HAP-1 (cell line): ENCODE measurements at regions not wholly inside any gene's neighbourhood (a gene's known extent, or its start where the extent isn't known, plus 50 kb on each side); places are given as distances from the start of the nearest gene placed in this dataset.

Source experiments
- DNase-seq, 2 experiments: peaks; one replicate each; pipeline ENCODE4 v3.0.0-alpha.2; 2016 to 2020; ENCODE audit warnings: low spot score in 2 of 2
- H3K27me3 ChIP-seq: fragments of 250-450 bp; sonication (Bioruptor Pico); 2 replicates; pipeline ENCODE4 v1.5.1; 2020; ENCODE audit warnings: low read depth, mild to moderate bottlenecking, moderate library complexity
- H3K36me3 ChIP-seq: fragments of 250-450 bp; sonication (Bioruptor Pico); replicated peaks from 2 replicates; pipeline ENCODE4 v1.5.1; 2020; ENCODE audit warnings: mild to moderate bottlenecking
- H3K4me1 ChIP-seq: fragments of 250-450 bp; sonication (Bioruptor Pico); 2 replicates; pipeline ENCODE4 v1.5.1; 2020; ENCODE audit warnings: mild to moderate bottlenecking
- H3K4me3 ChIP-seq: fragments of 250-450 bp; sonication (Bioruptor Pico); 2 replicates; pipeline ENCODE4 v1.5.1; 2020; ENCODE audit warnings: mild to moderate bottlenecking, moderate library complexity
- H3K9me3 ChIP-seq: fragments of 250-450 bp; sonication (Bioruptor Pico); 2 replicates; pipeline ENCODE4 v1.5.1; 2020; ENCODE audit warnings: mild to moderate bottlenecking, moderate library complexity
- in situ Hi-C: fragments of 300-500 bp; cut with MboI; formaldehyde crosslinking; loops from 3 replicates; pipeline ENCODE4 v1.14.3; 2020; ENCODE audit warnings: low sequenced_read_pairs, inconsistent platforms, mixed read lengths

GRCh38 chr5:28770307-28770706 lies 1731.9 kb upstream of the CDH9 start:
- Histone ChIP-seq H3K4me3 (no peak overlapping the region), H3K4me1 (no peaks in the 10 kb centered on the region), H3K9me3 (no peaks in the 10 kb centered on the region), H3K36me3 (no peaks in the 10 kb centered on the region), H3K27me3 (no peaks in the 10 kb centered on the region)
- DNase-seq = no peak
- in situ Hi-C loops = no loop called here

- DNase-seq = peak; percentile 45 to 65
- in situ Hi-C loops = no loop called here
Measured at GRCh38 chr5:28766565-28767158, 1728.3 kb upstream of the CDH9 start.

GRCh38 chr5:28751396-28751795 lies 1713.0 kb upstream of the CDH9 start:
- no peaks in the 10 kb centered on the region for H3K27me3 ChIP-seq

More at GRCh38 chr5:28766565-28767158, 1728.3 kb upstream of the CDH9 start:
- Histone ChIP-seq H3K27me3 (no peaks in the 10 kb centered on the region), H3K36me3 (no peaks in the 10 kb centered on the region), H3K4me3 (no peak overlapping the region), H3K4me1 (no peaks in the 10 kb centered on the region), H3K9me3 (no peaks in the 10 kb centered on the region)

GRCh38 chr5:28750251-28750650 lies 1711.9 kb upstream of the CDH9 start:
- Histone ChIP-seq H3K9me3 (no peaks in the 10 kb centered on the region), H3K27me3 (no peaks in the 10 kb centered on the region), H3K4me1 (no peaks in the 10 kb centered on the region), H3K4me3 (no peak overlapping the region), H3K36me3 (no peaks in the 10 kb centered on the region)
- no peak for DNase-seq
- in situ Hi-C loops = no loop called here

More at GRCh38 chr5:28751396-28751795, 1713.0 kb upstream of the CDH9 start:
- no peak for DNase-seq
- H3K36me3 ChIP-seq = no peaks in the 10 kb centered on the region
- in situ Hi-C loops = no loop called here
- no peaks in the 10 kb centered on the region for H3K4me1 ChIP-seq
- no peaks in the 10 kb centered on the region for H3K9me3 ChIP-seq
- H3K4me3 ChIP-seq = no peak overlapping the region

- in situ Hi-C loops = loop anchor here (25.0 kb wide), 1 partner anchor 411 kb away; no protein-coding TSS in a partner anchor
- Histone ChIP-seq H3K4me1 (no peaks in the 10 kb centered on the region), H3K4me3 (no peak overlapping the region), H3K36me3 (no peaks in the 10 kb centered on the region), H3K9me3 (no peaks in the 10 kb centered on the region), H3K27me3 (no peaks in the 10 kb centered on the region)
- no peak for DNase-seq
Measured at GRCh38 chr5:28748446-28748845, 1710.1 kb upstream of the CDH9 start.

- in situ Hi-C loops = loop anchor here (25.0 kb wide), 1 partner anchor 406 kb away; no protein-coding TSS in a partner anchor
- DNase-seq = no peak
- no peaks in the 10 kb centered on the region for H3K4me1 ChIP-seq
- H3K9me3 ChIP-seq = no peaks in the 10 kb centered on the region
- no peaks in the 10 kb centered on the region for H3K27me3 ChIP-seq
- H3K36me3 ChIP-seq = no peaks in the 10 kb centered on the region
- H3K4me3 ChIP-seq = no peak overlapping the region
Measured at GRCh38 chr5:28743716-28744110, 1705.3 kb upstream of the CDH9 start.

GRCh38 chr5:28743025-28743715 lies 1704.8 kb upstream of the CDH9 start:
- no peak for DNase-seq
- H3K36me3 ChIP-seq = no peaks in the 10 kb centered on the region
- no peaks in the 10 kb centered on the region for H3K9me3 ChIP-seq
- H3K4me3 ChIP-seq = no peak overlapping the region
- H3K27me3 ChIP-seq = no peaks in the 10 kb centered on the region
- no peaks in the 10 kb centered on the region for H3K4me1 ChIP-seq
- in situ Hi-C loops = loop anchor here (25.0 kb wide), 1 partner anchor 406 kb away; no protein-coding TSS in a partner anchor

GRCh38 chr5:28737682-28738081 lies 1699.3 kb upstream of the CDH9 start:
- Histone ChIP-seq H3K4me3 (no peak overlapping the region), H3K27me3 (no peaks in the 10 kb centered on the region), H3K9me3 (no peaks in the 10 kb centered on the region), H3K36me3 (no peaks in the 10 kb centered on the region), H3K4me1 (no peaks in the 10 kb centered on the region)
- no peak for DNase-seq
- in situ Hi-C loops = loop anchor here (25.0 kb wide), 1 partner anchor 400 kb away; no protein-coding TSS in a partner anchor

- H3K4me3 ChIP-seq = no peak overlapping the region
- H3K36me3 ChIP-seq = no peaks in the 10 kb centered on the region
- no peak for DNase-seq
- H3K4me1 ChIP-seq = no peaks in the 10 kb centered on the region
- H3K27me3 ChIP-seq = no peaks in the 10 kb centered on the region
- in situ Hi-C loops = loop anchor here (25.0 kb wide), 1 partner anchor 400 kb away; no protein-coding TSS in a partner anchor
- no peaks in the 10 kb centered on the region for H3K9me3 ChIP-seq
Measured at GRCh38 chr5:28737222-28737621, 1698.8 kb upstream of the CDH9 start.

GRCh38 chr5:28734396-28734795 lies 1696.0 kb upstream of the CDH9 start:
- Histone ChIP-seq H3K36me3 (no peaks in the 10 kb centered on the region), H3K9me3 (no peaks in the 10 kb centered on the region), H3K4me3 (no peak overlapping the region), H3K27me3 (no peaks in the 10 kb centered on the region), H3K4me1 (no peaks in the 10 kb centered on the region)
- DNase-seq = no peak
- in situ Hi-C loops = loop anchor here (25.0 kb wide), 1 partner anchor 397 kb away; no protein-coding TSS in a partner anchor

- no peak for DNase-seq
- H3K27me3 ChIP-seq = no peaks in the 10 kb centered on the region
- H3K4me1 ChIP-seq = no peaks in the 10 kb centered on the region
- in situ Hi-C loops = loop anchor here (25.0 kb wide), 1 partner anchor 392 kb away; no protein-coding TSS in a partner anchor
- H3K9me3 ChIP-seq = no peaks in the 10 kb centered on the region
- H3K36me3 ChIP-seq = no peaks in the 10 kb centered on the region
- H3K4me3 ChIP-seq = no peak overlapping the region
Measured at GRCh38 chr5:28729067-28729466, 1690.7 kb upstream of the CDH9 start.

- no peaks in the 10 kb centered on the region for H3K4me1 ChIP-seq
- H3K9me3 ChIP-seq = no peaks in the 10 kb centered on the region
- no peaks in the 10 kb centered on the region for H3K36me3 ChIP-seq
- no peak overlapping the region for H3K4me3 ChIP-seq
- in situ Hi-C loops = loop anchor here (25.0 kb wide), 1 partner anchor 390 kb away; no protein-coding TSS in a partner anchor
- DNase-seq = no peak
- no peaks in the 10 kb centered on the region for H3K27me3 ChIP-seq
Measured at GRCh38 chr5:28726815-28727214, 1688.4 kb upstream of the CDH9 start.

GRCh38 chr5:28725001-28725400 lies 1686.6 kb upstream of the CDH9 start:
- Histone ChIP-seq H3K27me3 (no peaks in the 10 kb centered on the region), H3K36me3 (no peaks in the 10 kb centered on the region), H3K4me1 (no peaks in the 10 kb centered on the region), H3K9me3 (no peaks in the 10 kb centered on the region), H3K4me3 (no peak overlapping the region)
- in situ Hi-C loops = loop anchor here (25.0 kb wide), 1 partner anchor 388 kb away; no protein-coding TSS in a partner anchor
- DNase-seq = no peak
